IPS-18a (cell line): ENCODE measurements at regions not wholly inside any gene's neighbourhood (a gene's known extent, or its start where the extent isn't known, plus 50 kb on each side); places are given as distances from the start of the nearest gene placed in this dataset.

ENCODE experiments used
- H3K27ac ChIP-seq: one replicate; pipeline ENCODE4 v1.5.1; 2013; ENCODE audit warnings: low read length
- H3K27me3 ChIP-seq: one replicate; pipeline ENCODE4 v1.6.1; 2013; ENCODE audit warnings: mild to moderate bottlenecking, low read length; ENCODE audit not compliant: control insufficient read depth, insufficient read depth
- H3K36me3 ChIP-seq: one replicate; pipeline ENCODE4 v1.6.1; 2013; ENCODE audit warnings: low read depth, low read length; ENCODE audit not compliant: control insufficient read depth
- H3K4me1 ChIP-seq: one replicate; pipeline ENCODE4 v1.6.1; 2013; ENCODE audit warnings: low read depth, low read length; ENCODE audit not compliant: control insufficient read depth
- H3K4me3 ChIP-seq: one replicate; pipeline ENCODE4 v1.5.1; 2013; ENCODE audit warnings: low read length
- H3K9ac ChIP-seq: one replicate; pipeline ENCODE4 v1.6.1; 2013; ENCODE audit warnings: mild to moderate bottlenecking, low read length, moderate library complexity
- H3K9me3 ChIP-seq: one replicate; pipeline ENCODE4 v1.6.1; 2013; ENCODE audit warnings: low read depth, low read length; ENCODE audit not compliant: control insufficient read depth

GRCh38 chr10:23877791-23878320, 331.1 kb upstream of the KIAA1217 start:
- Histone ChIP-seq H3K27me3 (no peaks in the 10 kb centered on the region), H3K9ac (no peak overlapping the region), H3K27ac (no peak overlapping the region), H3K4me3 (no peak overlapping the region), H3K36me3 (no peaks in the 10 kb centered on the region), H3K9me3 (no peaks in the 10 kb centered on the region), H3K4me1 (no peaks in the 10 kb centered on the region)

- Histone ChIP-seq H3K36me3 (no peaks in the 10 kb centered on the region), H3K4me1 (no peaks in the 10 kb centered on the region), H3K9ac (no peak overlapping the region), H3K4me3 (no peak overlapping the region), H3K27me3 (no peaks in the 10 kb centered on the region), H3K27ac (no peak overlapping the region), H3K9me3 (no peaks in the 10 kb centered on the region)
Observed at GRCh38 chr10:23884670-23885069, 324.3 kb upstream of the KIAA1217 start.

GRCh38 chr10:23885853-23886252, 323.1 kb upstream of the KIAA1217 start:
- no peak overlapping the region for H3K4me3 ChIP-seq
- no peak overlapping the region for H3K9ac ChIP-seq
- no peaks in the 10 kb centered on the region for H3K9me3 ChIP-seq
- H3K27ac ChIP-seq, result no peak overlapping the region
- H3K27me3 ChIP-seq, result no peaks in the 10 kb centered on the region
- no peaks in the 10 kb centered on the region for H3K4me1 ChIP-seq
- H3K36me3 ChIP-seq, result no peaks in the 10 kb centered on the region

- no peaks in the 10 kb centered on the region for H3K27me3 ChIP-seq
- H3K9ac ChIP-seq, result no peak overlapping the region
- H3K27ac ChIP-seq, result no peak overlapping the region
- no peaks in the 10 kb centered on the region for H3K4me1 ChIP-seq
- H3K9me3 ChIP-seq, result no peaks in the 10 kb centered on the region
- H3K36me3 ChIP-seq, result no peaks in the 10 kb centered on the region
- no peak overlapping the region for H3K4me3 ChIP-seq
Observed at GRCh38 chr10:23886355-23886754, 322.6 kb upstream of the KIAA1217 start.

GRCh38 chr10:23891301-23891700, 317.6 kb upstream of the KIAA1217 start:
- no peaks in the 10 kb centered on the region for H3K4me1 ChIP-seq
- no peaks in the 10 kb centered on the region for H3K9me3 ChIP-seq
- H3K27ac ChIP-seq, result no peak overlapping the region
- no peak overlapping the region for H3K9ac ChIP-seq
- no peaks in the 10 kb centered on the region for H3K36me3 ChIP-seq
- no peak overlapping the region for H3K4me3 ChIP-seq
- H3K27me3 ChIP-seq, result no peaks in the 10 kb centered on the region

- Histone ChIP-seq H3K36me3 (no peaks in the 10 kb centered on the region), H3K27ac (no peak overlapping the region), H3K9ac (no peak overlapping the region), H3K4me3 (no peak overlapping the region), H3K9me3 (no peaks in the 10 kb centered on the region), H3K27me3 (no peaks in the 10 kb centered on the region), H3K4me1 (no peaks in the 10 kb centered on the region)
Observed at GRCh38 chr10:23892296-23892695, 316.6 kb upstream of the KIAA1217 start.

- no peaks in the 10 kb centered on the region for H3K4me1 ChIP-seq
- H3K9ac ChIP-seq, result no peak overlapping the region
- no peak overlapping the region for H3K27ac ChIP-seq
- H3K36me3 ChIP-seq, result no peaks in the 10 kb centered on the region
- H3K4me3 ChIP-seq, result no peak overlapping the region
- no peaks in the 10 kb centered on the region for H3K9me3 ChIP-seq
- no peaks in the 10 kb centered on the region for H3K27me3 ChIP-seq
Observed at GRCh38 chr10:23897267-23897666, 311.7 kb upstream of the KIAA1217 start.

- H3K27ac ChIP-seq, result no peak overlapping the region
- no peaks in the 10 kb centered on the region for H3K4me1 ChIP-seq
- no peaks in the 10 kb centered on the region for H3K9me3 ChIP-seq
- H3K27me3 ChIP-seq, result no peaks in the 10 kb centered on the region
- no peak overlapping the region for H3K9ac ChIP-seq
- H3K4me3 ChIP-seq, result no peak overlapping the region
- no peaks in the 10 kb centered on the region for H3K36me3 ChIP-seq
Observed at GRCh38 chr10:23897861-23898260, 311.1 kb upstream of the KIAA1217 start.

GRCh38 chr10:23899166-23899565, 309.8 kb upstream of the KIAA1217 start:
- Histone ChIP-seq H3K9ac (no peak overlapping the region), H3K36me3 (no peaks in the 10 kb centered on the region), H3K27me3 (no peaks in the 10 kb centered on the region), H3K4me1 (no peaks in the 10 kb centered on the region), H3K27ac (no peak overlapping the region), H3K4me3 (no peak overlapping the region), H3K9me3 (no peaks in the 10 kb centered on the region)

GRCh38 chr10:23910291-23910690, 298.6 kb upstream of the KIAA1217 start:
- H3K27ac ChIP-seq, result no peak overlapping the region
- no peaks in the 10 kb centered on the region for H3K27me3 ChIP-seq
- H3K36me3 ChIP-seq, result no peaks in the 10 kb centered on the region
- H3K4me3 ChIP-seq, result no peak overlapping the region
- no peaks in the 10 kb centered on the region for H3K4me1 ChIP-seq
- no peaks in the 10 kb centered on the region for H3K9me3 ChIP-seq
- H3K9ac ChIP-seq, result no peak overlapping the region

- Histone ChIP-seq H3K36me3 (no peaks in the 10 kb centered on the region), H3K9me3 (no peaks in the 10 kb centered on the region), H3K27me3 (no peaks in the 10 kb centered on the region), H3K9ac (no peak overlapping the region), H3K27ac (no peak overlapping the region), H3K4me3 (no peak overlapping the region), H3K4me1 (no peaks in the 10 kb centered on the region)
Observed at GRCh38 chr10:23912884-23913404, 296.0 kb upstream of the KIAA1217 start.

GRCh38 chr10:23914641-23915040, 294.3 kb upstream of the KIAA1217 start:
- Histone ChIP-seq H3K4me3 (no peak overlapping the region), H3K4me1 (no peaks in the 10 kb centered on the region), H3K36me3 (no peaks in the 10 kb centered on the region), H3K27me3 (no peaks in the 10 kb centered on the region), H3K9ac (no peak overlapping the region), H3K9me3 (no peaks in the 10 kb centered on the region), H3K27ac (no peak overlapping the region)
